ENCODE measurements at regions not wholly inside any gene's neighbourhood (a gene's known extent, or its start where the extent isn't known, plus 50 kb on each side); places are given as distances from the start of the nearest gene placed in this dataset.

DNA sequence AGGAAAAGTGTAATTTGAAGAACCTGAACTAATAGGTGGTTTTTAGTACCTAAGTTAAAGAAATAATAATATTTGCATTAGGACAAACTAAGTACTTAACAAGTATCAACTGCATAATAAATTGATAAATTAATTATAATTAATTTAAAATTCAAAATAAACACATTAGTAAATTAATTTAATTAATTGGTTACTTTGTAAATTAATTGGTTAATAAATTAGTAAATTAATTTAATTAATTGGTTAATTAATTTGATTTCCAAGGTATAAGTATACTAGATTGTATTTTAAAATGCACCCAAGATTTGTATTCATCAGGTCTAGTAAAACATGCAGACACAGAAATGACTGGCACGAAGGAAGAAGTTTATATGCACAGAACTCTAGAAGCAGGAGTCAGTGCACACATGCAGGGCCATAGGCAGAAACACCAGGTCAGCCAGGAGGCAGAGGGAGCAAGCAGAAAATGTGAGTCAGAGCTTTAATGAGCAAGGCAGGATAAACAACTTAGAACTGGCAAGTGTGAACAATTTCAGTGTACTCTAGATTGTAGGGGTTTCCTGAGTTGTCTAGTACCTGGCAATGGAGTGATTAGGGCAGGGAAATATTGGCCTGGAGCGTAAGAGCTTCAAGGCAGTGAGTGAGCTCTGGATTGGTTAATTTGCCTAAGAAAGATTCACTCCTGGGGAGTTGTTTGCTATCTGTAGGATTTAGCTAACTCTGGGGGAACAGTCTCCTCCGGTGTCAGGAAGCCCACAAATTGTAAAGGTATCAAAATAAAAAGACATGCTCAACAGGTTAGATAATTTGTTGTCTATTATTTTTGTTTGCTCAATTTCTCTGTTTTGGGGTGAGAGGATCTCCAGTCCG, 665.7 kb downstream of the MRPL39 start:
- Histone ChIP-seq H3K27ac (peak overlapping the region in 3 of 4 donors; percentile 0 to 35 (median 19)), H3K4me1 (peaks cover 0 to 30% (median 15%) of the 10 kb centered on the region in 4 donors), H3K9me3 (no peaks in the 10 kb centered on the region), H3K36me3 (no peaks in the 10 kb centered on the region), H3K27me3 (no peaks in the 10 kb centered on the region), H3K4me3 (no peak overlapping the region)
- intact Hi-C loops (cut with DNase I), result no loop called here
- TF ChIP-seq POLR2A (IDR thresholded peaks at IDR 0.05) (no peak), POLR2AphosphoS5 (IDR thresholded peaks at IDR 0.05) (peak in 3 of 4 donors; percentile 32 to 54 (median 34))
- no peak for DNase-seq
- WGBS, 2 donors, result 62 to 67% methylated on average over 4 of the region's 4 CpGs

DNA sequence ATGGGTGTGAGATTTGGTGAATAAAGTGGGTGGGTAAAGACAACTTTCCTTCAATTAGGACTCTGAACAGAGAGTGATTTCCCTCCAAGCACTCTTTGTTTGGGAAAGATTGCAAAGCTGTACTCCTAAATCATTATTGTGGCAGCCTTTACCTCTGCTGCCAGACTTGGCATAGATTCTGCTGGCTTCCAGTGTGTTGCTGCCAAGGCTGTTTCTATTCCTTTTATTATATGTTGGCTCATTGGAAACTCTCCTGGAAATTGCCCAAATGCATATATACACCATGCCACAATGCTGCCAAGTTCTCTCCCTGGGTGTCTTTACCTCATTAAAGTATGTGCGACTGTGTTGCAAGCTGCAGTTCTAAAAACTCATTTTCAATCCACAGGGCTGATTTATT, 668.0 kb downstream of the MRPL39 start:
- intact Hi-C loops (cut with DNase I), result no loop called here
- DNase-seq, result no peak
- no peaks in the 10 kb centered on the region for H3K27me3 ChIP-seq
- H3K9me3 ChIP-seq, result no peaks in the 10 kb centered on the region
- TF ChIP-seq POLR2A (IDR thresholded peaks at IDR 0.05) (no peak), EP300 (IDR thresholded peaks at IDR 0.05) (no peak), POLR2AphosphoS5 (IDR thresholded peaks at IDR 0.05) (no peak)
- TF ChIP-seq, protein P1, sequence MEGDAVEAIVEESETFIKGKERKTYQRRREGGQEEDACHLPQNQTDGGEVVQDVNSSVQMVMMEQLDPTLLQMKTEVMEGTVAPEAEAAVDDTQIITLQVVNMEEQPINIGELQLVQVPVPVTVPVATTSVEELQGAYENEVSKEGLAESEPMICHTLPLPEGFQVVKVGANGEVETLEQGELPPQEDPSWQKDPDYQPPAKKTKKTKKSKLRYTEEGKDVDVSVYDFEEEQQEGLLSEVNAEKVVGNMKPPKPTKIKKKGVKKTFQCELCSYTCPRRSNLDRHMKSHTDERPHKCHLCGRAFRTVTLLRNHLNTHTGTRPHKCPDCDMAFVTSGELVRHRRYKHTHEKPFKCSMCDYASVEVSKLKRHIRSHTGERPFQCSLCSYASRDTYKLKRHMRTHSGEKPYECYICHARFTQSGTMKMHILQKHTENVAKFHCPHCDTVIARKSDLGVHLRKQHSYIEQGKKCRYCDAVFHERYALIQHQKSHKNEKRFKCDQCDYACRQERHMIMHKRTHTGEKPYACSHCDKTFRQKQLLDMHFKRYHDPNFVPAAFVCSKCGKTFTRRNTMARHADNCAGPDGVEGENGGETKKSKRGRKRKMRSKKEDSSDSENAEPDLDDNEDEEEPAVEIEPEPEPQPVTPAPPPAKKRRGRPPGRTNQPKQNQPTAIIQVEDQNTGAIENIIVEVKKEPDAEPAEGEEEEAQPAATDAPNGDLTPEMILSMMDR (IDR thresholded peaks at IDR 0.05), result no peak
- 49 to 89% methylated on average over 1 of the region's 1 CpG for WGBS, 2 donors
- H3K36me3 ChIP-seq, result no peaks in the 10 kb centered on the region
- peaks cover 0 to 30% (median 15%) of the 10 kb centered on the region in 4 donors for H3K4me1 ChIP-seq
- no peak overlapping the region for H3K4me3 ChIP-seq
- peak overlapping the region in 1 of 4 donors; percentile 21 for H3K27ac ChIP-seq

DNA sequence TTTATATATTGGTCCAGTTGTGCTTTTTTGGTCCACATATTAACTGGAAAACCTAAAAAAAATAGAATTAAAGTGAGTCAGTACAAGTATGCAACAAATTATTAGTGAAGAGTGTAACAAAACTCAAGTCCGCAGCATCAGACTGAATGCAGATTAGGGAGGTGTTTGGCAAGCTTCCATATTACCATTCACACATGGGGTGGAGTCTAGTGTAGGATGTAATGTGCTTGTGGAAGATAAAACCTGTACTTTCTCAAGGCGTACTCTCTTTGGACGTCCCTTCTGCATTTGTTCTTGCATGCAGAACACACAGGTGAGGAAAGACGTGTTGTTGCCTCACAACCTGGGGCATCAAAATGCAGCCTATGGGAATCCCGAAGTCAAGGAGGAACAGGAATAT, 668.7 kb downstream of the MRPL39 start:
- no peak for DNase-seq
- WGBS, 2 donors, result 50 to 90% methylated on average over 5 of the region's 5 CpGs
- TF ChIP-seq POLR2A (IDR thresholded peaks at IDR 0.05) (no peak), POLR2AphosphoS5 (IDR thresholded peaks at IDR 0.05) (no peak)
- TF ChIP-seq, protein P1 (IDR thresholded peaks at IDR 0.05), result no peak

DNA sequence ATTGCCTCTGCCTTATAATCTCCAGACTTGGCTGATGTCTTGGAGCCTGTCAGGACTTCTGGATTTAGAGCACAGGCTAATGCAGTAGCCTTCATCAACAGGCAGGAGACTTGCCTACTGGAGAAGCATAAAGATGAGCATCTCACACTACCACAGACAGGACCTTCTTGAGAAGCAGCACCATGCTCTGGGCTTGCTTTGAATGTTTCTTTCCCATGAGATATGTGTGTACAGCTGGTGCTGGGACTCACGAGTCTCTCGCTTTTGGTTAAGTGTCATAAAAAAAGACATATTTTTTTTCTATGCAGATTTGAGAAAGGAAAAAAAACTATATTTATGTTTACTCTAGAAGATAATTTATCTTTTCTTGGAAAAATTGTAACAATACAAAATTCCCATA, 671.3 kb downstream of the MRPL39 start:
- Histone ChIP-seq H3K27me3 (no peaks in the 10 kb centered on the region), H3K9me3 (no peaks in the 10 kb centered on the region), H3K27ac (no peak overlapping the region), H3K36me3 (no peaks in the 10 kb centered on the region), H3K4me1 (peaks cover 0 to 20% (median 13%) of the 10 kb centered on the region in 4 donors), H3K4me3 (no peak overlapping the region)
- intact Hi-C loops (cut with DNase I), result no loop called here
- WGBS, 2 donors, result 75 to 76% methylated on average over 2 of the region's 2 CpGs
- no peak for DNase-seq
- TF ChIP-seq POLR2AphosphoS5 (IDR thresholded peaks at IDR 0.05) (no peak), POLR2A (IDR thresholded peaks at IDR 0.05) (no peak), EP300 (IDR thresholded peaks at IDR 0.05) (no peak)
- TF ChIP-seq, protein P1 (IDR thresholded peaks at IDR 0.05), result no peak

More for the DNA sequence above, 668.7 kb downstream of the MRPL39 start:
- H3K4me3 ChIP-seq, result no peak overlapping the region
- H3K9me3 ChIP-seq, result no peaks in the 10 kb centered on the region
- no peaks in the 10 kb centered on the region for H3K27me3 ChIP-seq
- intact Hi-C loops (cut with DNase I), result no loop called here
- H3K36me3 ChIP-seq, result no peaks in the 10 kb centered on the region
- no peak overlapping the region for H3K27ac ChIP-seq
- peaks cover 0 to 30% (median 15%) of the 10 kb centered on the region in 4 donors for H3K4me1 ChIP-seq

DNA sequence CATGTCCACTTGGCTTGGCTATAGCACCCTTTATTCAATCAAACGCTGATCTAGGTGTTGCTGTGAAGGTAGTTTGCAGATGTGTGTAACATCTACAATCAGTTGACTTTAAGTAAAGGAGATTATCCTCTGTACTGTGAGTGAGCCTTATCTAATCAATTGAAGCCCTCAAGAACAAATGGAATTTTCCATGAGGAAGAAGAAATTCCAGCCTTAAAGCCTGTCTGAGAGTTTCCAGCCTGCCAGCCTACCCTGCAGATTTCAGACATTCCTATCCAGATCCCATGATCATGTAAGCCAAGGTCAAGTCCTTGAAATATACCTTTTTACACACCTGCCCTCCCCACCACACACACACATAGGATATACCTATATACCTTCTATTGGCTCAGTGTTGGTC, 696.7 kb downstream of the MRPL39 start:
- 71 to 79% methylated on average over 1 of the region's 1 CpG for WGBS, 2 donors
- H3K27ac ChIP-seq, result no peak overlapping the region
- H3K27me3 ChIP-seq, result no peaks in the 10 kb centered on the region
- intact Hi-C loops (cut with DNase I), result no loop called here
- H3K4me3 ChIP-seq, result no peak overlapping the region
- no peaks in the 10 kb centered on the region for H3K4me1 ChIP-seq
- no peaks in the 10 kb centered on the region for H3K9me3 ChIP-seq
- TF ChIP-seq EP300 (IDR thresholded peaks at IDR 0.05) (no peak), POLR2A (IDR thresholded peaks at IDR 0.05) (no peak), POLR2AphosphoS5 (IDR thresholded peaks at IDR 0.05) (no peak)
- TF ChIP-seq, protein P1 (IDR thresholded peaks at IDR 0.05), result no peak
- H3K36me3 ChIP-seq, result no peaks in the 10 kb centered on the region
- no peak for DNase-seq
